Fibroblast of lung (primary cell): ENCODE measurements at regions not wholly inside any gene's neighbourhood (a gene's known extent, or its start where the extent isn't known, plus 50 kb on each side); places are given as distances from the start of the nearest gene placed in this dataset.

Experiments
- DNase-seq, 2 donors: peaks; one replicate each; pipeline versions ENCODE4 v3.0.0 to v3.0.0-alpha.2; 2010; ENCODE audit warnings: low read depth in 2 of 2
- H2AFZ ChIP-seq: 2 replicates; pipeline ENCODE4 v1.5.1; 2012; ENCODE audit warnings: low read length, control low read depth, inconsistent platforms
- H3K27ac ChIP-seq: 2 replicates; pipeline ENCODE4 v1.5.1; 2011; ENCODE audit warnings: low read length, control low read depth; ENCODE audit not compliant: insufficient read depth
- H3K27me3 ChIP-seq: 2 replicates; pipeline ENCODE4 v1.5.1; 2011; ENCODE audit warnings: mild to moderate bottlenecking, low read length; ENCODE audit not compliant: control insufficient read depth, insufficient read depth
- H3K36me3 ChIP-seq: 2 replicates; pipeline ENCODE4 v1.5.1; 2011; ENCODE audit warnings: low read length; ENCODE audit not compliant: control insufficient read depth, insufficient read depth
- H3K4me1 ChIP-seq: 2 replicates; pipeline ENCODE4 v1.5.1; 2011; ENCODE audit warnings: low read length; ENCODE audit not compliant: control insufficient read depth, insufficient read depth; ENCODE audit errors: extremely low read depth
- H3K4me2 ChIP-seq: 2 replicates; pipeline ENCODE4 v1.5.1; 2011; ENCODE audit warnings: low read length, control low read depth; ENCODE audit not compliant: insufficient read depth; ENCODE audit errors: extremely low read depth
- H3K4me3 ChIP-seq, 4 experiments: fragments of 200-600 bp in 1 of 4; sonication (generic) in 1 of 4; replicated peaks in 1 of 4; 2 replicates each; pipeline ENCODE4 v1.5.1; 2011 to 2016; ENCODE audit warnings: low read length in 4 of 4, low read depth in 3 of 4, mild to moderate bottlenecking in 3 of 4, control low read depth in 2 of 4, inconsistent platforms in 1 of 4, mixed read lengths in 1 of 4; ENCODE audit not compliant: insufficient read depth in 1 of 4; ENCODE audit errors: control extremely low read depth in 1 of 4
- H3K79me2 ChIP-seq: 2 replicates; pipeline ENCODE4 v1.5.1; 2012; ENCODE audit warnings: mild to moderate bottlenecking, low read length, inconsistent platforms; ENCODE audit not compliant: control insufficient read depth, insufficient read depth
- H3K9ac ChIP-seq: 2 replicates; pipeline ENCODE4 v1.5.1; 2011; ENCODE audit warnings: mild to moderate bottlenecking, low read length, control low read depth; ENCODE audit not compliant: insufficient read depth
- H3K9me3 ChIP-seq: 2 replicates; pipeline ENCODE4 v1.5.1; 2012; ENCODE audit warnings: low read depth, low read length; ENCODE audit not compliant: control insufficient read depth, insufficient read depth
- H4K20me1 ChIP-seq: 2 replicates; pipeline ENCODE4 v1.5.1; 2011; ENCODE audit warnings: low read length; ENCODE audit not compliant: control insufficient read depth, insufficient read depth; ENCODE audit errors: extremely low read depth
- CTCF ChIP-seq, 2 donors: IDR thresholded peaks in 1 of 2; conservative IDR thresholded peaks in 1 of 2; 1 replicate in 1 of 2; 2 replicates in 1 of 2; pipeline ENCODE4 v1.5.1; 2011 to 2012; ENCODE audit warnings: low read length in 2 of 2, control low read depth in 1 of 2, inconsistent platforms in 1 of 2, low read depth in 1 of 2, mild to moderate bottlenecking in 1 of 2
- EZH2 ChIP-seq: IDR thresholded peaks from 2 replicates; pipeline ENCODE4 v1.5.1; 2012; ENCODE audit warnings: low read length, control low read depth, mild to moderate bottlenecking; ENCODE audit errors: missing control alignments

GRCh38 chr12:108037960-108038359 is 91.1 kb upstream of the WSCD2 start:
- no peaks in the 10 kb centered on the region for H3K79me2 ChIP-seq
- no peak for DNase-seq
- no peaks in the 10 kb centered on the region for H3K4me1 ChIP-seq
- H3K36me3 ChIP-seq, result no peaks in the 10 kb centered on the region
- H3K27ac ChIP-seq, result no peak overlapping the region
- no peak overlapping the region for H3K4me2 ChIP-seq
- no peak overlapping the region for H2AFZ ChIP-seq
- no peaks in the 10 kb centered on the region for H3K9me3 ChIP-seq
- no peaks in the 10 kb centered on the region for H4K20me1 ChIP-seq
- no peak for TF ChIP-seq EZH2
- TF ChIP-seq CTCF (conservative IDR thresholded peaks at IDR 0.05 in 1 of 2, IDR thresholded peaks at IDR 0.05 in 1 of 2; ENCODE audit: low read depth in 1 of 2, low read length in 2 of 2), result no peak
- no peak overlapping the region for H3K9ac ChIP-seq
- no peak overlapping the region for H3K4me3 ChIP-seq
- no peaks in the 10 kb centered on the region for H3K27me3 ChIP-seq

- no peaks in the 10 kb centered on the region for H3K36me3 ChIP-seq
- H3K9me3 ChIP-seq, result no peaks in the 10 kb centered on the region
- no peak overlapping the region for H3K27ac ChIP-seq
These were observed 89.3 kb upstream of the WSCD2 start for GRCh38 chr12:108039794-108040193.

GRCh38 chr12:108040947-108041346 is 88.1 kb upstream of the WSCD2 start:
- no peaks in the 10 kb centered on the region for H3K36me3 ChIP-seq
- no peaks in the 10 kb centered on the region for H3K27me3 ChIP-seq
- H3K4me3 ChIP-seq, result no peak overlapping the region
- H3K9me3 ChIP-seq, result no peaks in the 10 kb centered on the region
- H4K20me1 ChIP-seq, result no peaks in the 10 kb centered on the region
- H3K4me2 ChIP-seq, result no peak overlapping the region
- no peak overlapping the region for H2AFZ ChIP-seq
- no peak overlapping the region for H3K27ac ChIP-seq
- H3K79me2 ChIP-seq, result no peaks in the 10 kb centered on the region
- no peak overlapping the region for H3K9ac ChIP-seq
- no peaks in the 10 kb centered on the region for H3K4me1 ChIP-seq
- no peak for DNase-seq
- TF ChIP-seq EZH2, result no peak
- TF ChIP-seq CTCF (conservative IDR thresholded peaks at IDR 0.05 in 1 of 2, IDR thresholded peaks at IDR 0.05 in 1 of 2; ENCODE audit: low read depth in 1 of 2, low read length in 2 of 2), result no peak

More at GRCh38 chr12:108039794-108040193, 89.3 kb upstream of the WSCD2 start:
- Histone ChIP-seq H3K4me3 (no peak overlapping the region), H3K4me1 (no peaks in the 10 kb centered on the region), H3K27me3 (no peaks in the 10 kb centered on the region), H4K20me1 (no peaks in the 10 kb centered on the region), H2AFZ (no peak overlapping the region), H3K9ac (no peak overlapping the region), H3K79me2 (no peaks in the 10 kb centered on the region), H3K4me2 (no peak overlapping the region)
- TF ChIP-seq EZH2 (no peak), CTCF (conservative IDR thresholded peaks at IDR 0.05 in 1 of 2, IDR thresholded peaks at IDR 0.05 in 1 of 2; ENCODE audit: low read depth in 1 of 2, low read length in 2 of 2) (no peak)
- DNase-seq, result no peak
